ENCODE measurements at regions not wholly inside any gene's neighbourhood (a gene's known extent, or its start where the extent isn't known, plus 50 kb on each side); places are given as distances from the start of the nearest gene placed in this dataset.
A peak's percentile ranks its signal among the peaks of the same experiment; 100 is the strongest.

DNA sequence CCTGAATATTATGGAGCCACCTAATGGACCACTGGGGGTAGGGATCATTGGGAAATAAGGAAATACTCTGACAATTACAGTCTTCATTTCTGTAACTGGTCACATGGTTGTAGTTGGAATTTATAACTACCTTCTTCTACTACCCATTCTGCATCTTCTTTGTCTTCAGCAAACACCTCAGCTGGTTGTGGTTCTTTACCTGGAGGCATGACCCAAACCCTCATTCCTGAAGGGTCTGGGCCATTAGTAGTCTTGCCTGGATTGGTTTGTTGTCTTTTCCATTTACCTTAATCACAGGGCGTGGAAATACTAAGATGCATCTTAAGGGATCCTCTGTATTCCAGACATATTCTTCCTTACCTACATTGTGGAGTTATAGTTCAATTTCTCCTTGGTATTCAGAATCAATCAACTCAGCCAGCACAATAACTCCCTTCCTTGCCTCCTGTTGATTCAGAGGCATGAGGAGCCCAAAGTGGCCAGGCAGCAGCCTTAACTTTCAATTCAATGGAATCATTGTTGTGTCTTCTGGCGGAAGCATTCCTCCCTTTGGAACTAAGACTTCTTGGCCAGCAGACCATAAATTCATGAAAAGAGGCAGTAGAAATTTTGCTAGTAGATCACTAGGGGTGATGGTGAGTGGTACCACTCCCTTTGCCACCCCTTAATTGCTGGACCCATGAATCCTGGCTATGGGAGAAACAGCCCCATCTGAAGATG is 75.7 kb upstream of the RAP2C start:
- TF ChIP-seq, protein P1, sequence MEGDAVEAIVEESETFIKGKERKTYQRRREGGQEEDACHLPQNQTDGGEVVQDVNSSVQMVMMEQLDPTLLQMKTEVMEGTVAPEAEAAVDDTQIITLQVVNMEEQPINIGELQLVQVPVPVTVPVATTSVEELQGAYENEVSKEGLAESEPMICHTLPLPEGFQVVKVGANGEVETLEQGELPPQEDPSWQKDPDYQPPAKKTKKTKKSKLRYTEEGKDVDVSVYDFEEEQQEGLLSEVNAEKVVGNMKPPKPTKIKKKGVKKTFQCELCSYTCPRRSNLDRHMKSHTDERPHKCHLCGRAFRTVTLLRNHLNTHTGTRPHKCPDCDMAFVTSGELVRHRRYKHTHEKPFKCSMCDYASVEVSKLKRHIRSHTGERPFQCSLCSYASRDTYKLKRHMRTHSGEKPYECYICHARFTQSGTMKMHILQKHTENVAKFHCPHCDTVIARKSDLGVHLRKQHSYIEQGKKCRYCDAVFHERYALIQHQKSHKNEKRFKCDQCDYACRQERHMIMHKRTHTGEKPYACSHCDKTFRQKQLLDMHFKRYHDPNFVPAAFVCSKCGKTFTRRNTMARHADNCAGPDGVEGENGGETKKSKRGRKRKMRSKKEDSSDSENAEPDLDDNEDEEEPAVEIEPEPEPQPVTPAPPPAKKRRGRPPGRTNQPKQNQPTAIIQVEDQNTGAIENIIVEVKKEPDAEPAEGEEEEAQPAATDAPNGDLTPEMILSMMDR (IDR thresholded peaks at IDR 0.05): no peak

DNA sequence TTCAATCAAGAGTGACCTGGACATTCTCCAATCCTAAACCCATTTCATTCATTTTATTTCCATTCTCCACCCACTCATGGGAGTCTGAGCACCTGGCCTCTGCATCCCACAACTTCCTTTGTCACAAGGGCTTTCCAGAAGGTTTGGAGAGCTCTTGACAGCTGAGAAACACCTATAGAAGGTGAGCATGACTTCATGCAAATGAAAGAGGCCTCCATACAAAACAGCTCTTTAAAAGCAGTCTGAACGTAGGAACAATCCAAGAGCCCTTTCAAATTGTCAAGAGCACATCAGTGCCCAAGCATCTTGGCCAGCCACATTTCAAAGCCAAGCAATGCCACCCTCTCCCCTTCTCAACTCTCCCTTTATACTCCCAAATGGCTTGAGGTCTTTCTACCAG is 74.9 kb upstream of the RAP2C start:
- TF ChIP-seq, protein P1 (IDR thresholded peaks at IDR 0.05): no peak

DNA sequence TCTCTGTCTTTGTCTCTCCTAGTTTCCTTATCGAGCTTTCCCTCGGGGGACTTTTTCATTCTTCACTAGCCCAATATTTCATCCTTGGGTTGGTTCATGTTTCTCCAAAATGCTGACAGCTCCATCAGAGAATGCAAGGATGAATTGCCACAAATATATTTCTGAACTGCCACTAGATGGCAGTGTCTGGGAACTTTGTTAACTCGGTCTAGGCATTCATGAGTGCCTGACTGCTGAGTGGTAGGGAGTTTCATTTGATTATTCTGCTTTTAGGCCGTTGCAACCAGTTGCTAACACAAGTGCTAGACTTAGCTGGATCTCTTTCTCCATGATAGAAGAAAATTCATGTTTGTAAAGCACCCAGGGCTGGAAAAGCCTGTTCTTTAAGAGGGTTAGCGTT is 73.5 kb upstream of the RAP2C start:
- TF ChIP-seq, protein P1 (IDR thresholded peaks at IDR 0.05): peak; percentile 48; the same call in 1 of the 2 replicates

DNA sequence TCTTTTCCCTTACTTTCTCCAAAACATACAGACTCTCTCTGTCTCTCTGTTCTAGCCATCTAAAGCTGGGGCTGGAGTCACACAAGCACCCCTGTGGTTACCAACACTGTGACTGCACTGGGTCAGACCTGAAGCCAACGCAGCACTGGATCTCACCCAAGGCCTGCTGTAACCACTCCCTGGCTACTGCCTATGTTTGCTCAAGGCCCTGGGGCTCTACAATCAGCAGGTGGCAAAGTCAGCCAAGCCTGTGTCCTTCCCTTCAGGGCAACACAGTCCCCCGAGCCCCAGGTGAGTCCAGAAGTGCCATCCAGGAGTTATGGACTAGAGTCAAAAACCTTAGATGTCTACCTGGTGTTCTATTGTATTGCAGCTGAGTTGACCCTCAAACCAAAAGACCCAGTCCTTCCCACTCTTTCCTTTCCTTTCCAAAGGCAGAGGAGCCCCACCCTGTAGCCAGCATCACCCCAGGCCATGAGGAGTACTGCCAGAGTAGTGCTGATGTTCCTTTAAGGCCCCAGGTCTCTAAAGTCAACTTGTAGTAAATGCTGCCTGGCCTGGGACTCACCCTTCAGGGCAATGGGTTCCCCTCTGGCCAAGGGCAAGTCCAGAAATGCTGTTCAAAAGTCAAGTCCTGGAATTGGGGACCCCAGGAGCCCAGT is 58.8 kb upstream of the RAP2C start:
- TF ChIP-seq, protein P1 (IDR thresholded peaks at IDR 0.05): no peak

DNA sequence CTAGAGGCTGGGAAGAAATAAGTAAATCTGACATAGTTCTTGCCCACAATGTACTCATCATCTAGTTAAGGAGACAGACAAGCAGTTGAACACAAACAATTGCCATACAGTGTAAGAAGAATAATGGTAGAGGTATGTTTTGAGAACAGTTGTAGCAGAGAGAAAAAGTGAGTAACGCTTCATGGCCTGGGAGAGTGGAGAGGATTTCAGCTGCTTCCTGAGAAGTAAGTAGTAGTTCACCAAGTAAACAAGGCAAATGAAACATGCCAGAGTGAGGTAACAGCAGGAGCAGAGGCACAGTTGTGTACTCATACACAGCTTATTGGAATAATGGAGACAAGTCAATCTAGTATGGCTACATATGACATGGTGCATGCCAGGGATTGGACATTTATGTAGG is 53.6 kb upstream of the RAP2C start:
- TF ChIP-seq, protein P1 (IDR thresholded peaks at IDR 0.05): no peak

DNA sequence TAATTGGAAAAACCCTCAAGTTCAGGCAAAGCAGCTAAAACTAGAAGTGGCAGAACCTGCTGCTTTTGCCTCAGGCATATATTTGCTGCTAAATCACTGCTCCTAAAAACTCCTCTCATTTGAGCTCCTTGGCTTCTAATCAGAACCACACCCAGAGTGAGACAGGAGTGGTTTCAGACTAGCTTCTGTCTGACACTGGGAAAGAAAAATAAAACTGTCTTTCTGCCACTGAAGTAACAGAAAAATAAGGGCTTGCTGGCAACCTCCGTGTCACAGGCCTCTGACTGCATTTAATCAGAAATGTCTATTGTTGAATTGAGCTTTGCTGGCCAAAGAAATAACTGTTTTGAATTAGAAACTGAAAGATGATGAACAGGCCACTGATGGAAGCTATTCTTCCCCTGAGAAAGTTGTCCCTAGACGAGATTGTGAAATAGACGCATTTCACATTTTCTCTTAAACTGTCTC is 52.1 kb upstream of the RAP2C start:
- TF ChIP-seq, protein P1 (IDR thresholded peaks at IDR 0.05): no peak

DNA sequence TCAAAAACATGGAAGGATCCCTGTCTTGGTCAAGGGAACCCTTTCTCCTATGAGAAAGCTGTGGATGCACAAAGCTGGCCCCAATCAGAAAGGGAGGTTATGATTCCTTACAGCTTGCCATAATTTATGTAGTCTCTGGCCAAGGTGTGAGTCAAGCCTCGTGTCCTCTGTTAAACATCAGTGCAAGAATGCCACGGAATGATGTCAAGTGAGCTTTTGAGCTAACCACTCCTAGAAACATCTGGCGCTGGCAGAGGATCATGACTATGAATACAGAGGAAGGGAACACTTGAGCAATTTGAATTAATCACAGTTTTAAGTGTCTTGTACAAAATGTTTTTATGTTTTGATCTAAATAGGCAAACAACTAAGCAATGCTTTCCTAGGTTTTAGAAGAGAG is 51.5 kb upstream of the RAP2C start:
- TF ChIP-seq, protein P1 (IDR thresholded peaks at IDR 0.05): no peak
